ENCODE measurements at regions not wholly inside any gene's neighbourhood (a gene's known extent, or its start where the extent isn't known, plus 50 kb on each side); places are given as distances from the start of the nearest gene placed in this dataset.

DNA sequence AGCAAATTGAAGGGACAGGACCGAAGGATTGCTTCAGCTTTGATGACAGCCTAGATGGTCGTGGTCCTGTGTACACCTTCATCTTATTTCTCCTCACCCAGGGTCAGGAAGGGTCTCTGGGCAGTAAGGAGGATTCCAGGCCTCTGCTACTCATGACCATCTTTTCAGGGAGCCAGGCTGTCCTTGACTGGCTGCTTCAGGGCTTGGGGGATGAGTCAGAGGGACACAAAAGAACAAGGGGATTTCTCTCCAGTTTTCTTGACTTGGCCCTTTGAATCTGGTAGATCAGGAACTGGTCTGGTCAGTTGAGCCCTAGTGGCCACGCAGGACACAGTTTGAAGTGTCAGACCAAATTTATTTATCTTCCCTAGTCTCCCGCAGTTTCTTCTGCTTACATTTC is 402.1 kb upstream of the CHD6 start:
- Histone ChIP-seq H3K27ac (ENCODE audit: low read depth) (no peak overlapping the region), H4K20me1 (replicated peaks; ENCODE audit: insufficient read depth) (no peaks in the 10 kb centered on the region), H3K27me3 (ENCODE audit: insufficient read depth) (no peaks in the 10 kb centered on the region), H2AFZ (no peak overlapping the region), H3K9me2 (ENCODE audit: insufficient read depth) (no peaks in the 10 kb centered on the region), H3F3A (replicated peaks; ENCODE audit: low read depth) (no peaks in the 10 kb centered on the region), H3K36me3 (ENCODE audit: insufficient read depth) (peaks cover 8% of the 10 kb centered on the region), H3K79me2 (replicated peaks; ENCODE audit: insufficient read depth) (no peaks in the 10 kb centered on the region), H3K4me1 (ENCODE audit: insufficient read depth) (no peaks in the 10 kb centered on the region), H3K4me2 (no peak overlapping the region), H3K4me3 (no peak overlapping the region)
- no peaks in the 10 kb centered on the region for H3K4me1 Mint-ChIP-seq
- H3K4me3 Mint-ChIP-seq = no peak overlapping the region
- no peak for TF ChIP-seq NANOG (IDR thresholded peaks at IDR 0.05; ENCODE audit: borderline replicate concordance)
- no peak for TF ChIP-seq STAT1 (IDR thresholded peaks at IDR 0.05; ENCODE audit: unreplicated experiment)
- no peak for TF ChIP-seq CREB1 (CRISPR knock-in tag; IDR thresholded peaks at IDR 0.05; ENCODE audit: low read depth)
- TF ChIP-seq, protein P1, sequence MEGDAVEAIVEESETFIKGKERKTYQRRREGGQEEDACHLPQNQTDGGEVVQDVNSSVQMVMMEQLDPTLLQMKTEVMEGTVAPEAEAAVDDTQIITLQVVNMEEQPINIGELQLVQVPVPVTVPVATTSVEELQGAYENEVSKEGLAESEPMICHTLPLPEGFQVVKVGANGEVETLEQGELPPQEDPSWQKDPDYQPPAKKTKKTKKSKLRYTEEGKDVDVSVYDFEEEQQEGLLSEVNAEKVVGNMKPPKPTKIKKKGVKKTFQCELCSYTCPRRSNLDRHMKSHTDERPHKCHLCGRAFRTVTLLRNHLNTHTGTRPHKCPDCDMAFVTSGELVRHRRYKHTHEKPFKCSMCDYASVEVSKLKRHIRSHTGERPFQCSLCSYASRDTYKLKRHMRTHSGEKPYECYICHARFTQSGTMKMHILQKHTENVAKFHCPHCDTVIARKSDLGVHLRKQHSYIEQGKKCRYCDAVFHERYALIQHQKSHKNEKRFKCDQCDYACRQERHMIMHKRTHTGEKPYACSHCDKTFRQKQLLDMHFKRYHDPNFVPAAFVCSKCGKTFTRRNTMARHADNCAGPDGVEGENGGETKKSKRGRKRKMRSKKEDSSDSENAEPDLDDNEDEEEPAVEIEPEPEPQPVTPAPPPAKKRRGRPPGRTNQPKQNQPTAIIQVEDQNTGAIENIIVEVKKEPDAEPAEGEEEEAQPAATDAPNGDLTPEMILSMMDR (conservative IDR thresholded peaks at IDR 0.05; ENCODE audit: low read depth in 2 of 2) = no peak
- no peak for TF ChIP-seq JUNB (IDR thresholded peaks at IDR 0.05; ENCODE audit: unreplicated experiment)
- TF ChIP-seq, protein P2, sequence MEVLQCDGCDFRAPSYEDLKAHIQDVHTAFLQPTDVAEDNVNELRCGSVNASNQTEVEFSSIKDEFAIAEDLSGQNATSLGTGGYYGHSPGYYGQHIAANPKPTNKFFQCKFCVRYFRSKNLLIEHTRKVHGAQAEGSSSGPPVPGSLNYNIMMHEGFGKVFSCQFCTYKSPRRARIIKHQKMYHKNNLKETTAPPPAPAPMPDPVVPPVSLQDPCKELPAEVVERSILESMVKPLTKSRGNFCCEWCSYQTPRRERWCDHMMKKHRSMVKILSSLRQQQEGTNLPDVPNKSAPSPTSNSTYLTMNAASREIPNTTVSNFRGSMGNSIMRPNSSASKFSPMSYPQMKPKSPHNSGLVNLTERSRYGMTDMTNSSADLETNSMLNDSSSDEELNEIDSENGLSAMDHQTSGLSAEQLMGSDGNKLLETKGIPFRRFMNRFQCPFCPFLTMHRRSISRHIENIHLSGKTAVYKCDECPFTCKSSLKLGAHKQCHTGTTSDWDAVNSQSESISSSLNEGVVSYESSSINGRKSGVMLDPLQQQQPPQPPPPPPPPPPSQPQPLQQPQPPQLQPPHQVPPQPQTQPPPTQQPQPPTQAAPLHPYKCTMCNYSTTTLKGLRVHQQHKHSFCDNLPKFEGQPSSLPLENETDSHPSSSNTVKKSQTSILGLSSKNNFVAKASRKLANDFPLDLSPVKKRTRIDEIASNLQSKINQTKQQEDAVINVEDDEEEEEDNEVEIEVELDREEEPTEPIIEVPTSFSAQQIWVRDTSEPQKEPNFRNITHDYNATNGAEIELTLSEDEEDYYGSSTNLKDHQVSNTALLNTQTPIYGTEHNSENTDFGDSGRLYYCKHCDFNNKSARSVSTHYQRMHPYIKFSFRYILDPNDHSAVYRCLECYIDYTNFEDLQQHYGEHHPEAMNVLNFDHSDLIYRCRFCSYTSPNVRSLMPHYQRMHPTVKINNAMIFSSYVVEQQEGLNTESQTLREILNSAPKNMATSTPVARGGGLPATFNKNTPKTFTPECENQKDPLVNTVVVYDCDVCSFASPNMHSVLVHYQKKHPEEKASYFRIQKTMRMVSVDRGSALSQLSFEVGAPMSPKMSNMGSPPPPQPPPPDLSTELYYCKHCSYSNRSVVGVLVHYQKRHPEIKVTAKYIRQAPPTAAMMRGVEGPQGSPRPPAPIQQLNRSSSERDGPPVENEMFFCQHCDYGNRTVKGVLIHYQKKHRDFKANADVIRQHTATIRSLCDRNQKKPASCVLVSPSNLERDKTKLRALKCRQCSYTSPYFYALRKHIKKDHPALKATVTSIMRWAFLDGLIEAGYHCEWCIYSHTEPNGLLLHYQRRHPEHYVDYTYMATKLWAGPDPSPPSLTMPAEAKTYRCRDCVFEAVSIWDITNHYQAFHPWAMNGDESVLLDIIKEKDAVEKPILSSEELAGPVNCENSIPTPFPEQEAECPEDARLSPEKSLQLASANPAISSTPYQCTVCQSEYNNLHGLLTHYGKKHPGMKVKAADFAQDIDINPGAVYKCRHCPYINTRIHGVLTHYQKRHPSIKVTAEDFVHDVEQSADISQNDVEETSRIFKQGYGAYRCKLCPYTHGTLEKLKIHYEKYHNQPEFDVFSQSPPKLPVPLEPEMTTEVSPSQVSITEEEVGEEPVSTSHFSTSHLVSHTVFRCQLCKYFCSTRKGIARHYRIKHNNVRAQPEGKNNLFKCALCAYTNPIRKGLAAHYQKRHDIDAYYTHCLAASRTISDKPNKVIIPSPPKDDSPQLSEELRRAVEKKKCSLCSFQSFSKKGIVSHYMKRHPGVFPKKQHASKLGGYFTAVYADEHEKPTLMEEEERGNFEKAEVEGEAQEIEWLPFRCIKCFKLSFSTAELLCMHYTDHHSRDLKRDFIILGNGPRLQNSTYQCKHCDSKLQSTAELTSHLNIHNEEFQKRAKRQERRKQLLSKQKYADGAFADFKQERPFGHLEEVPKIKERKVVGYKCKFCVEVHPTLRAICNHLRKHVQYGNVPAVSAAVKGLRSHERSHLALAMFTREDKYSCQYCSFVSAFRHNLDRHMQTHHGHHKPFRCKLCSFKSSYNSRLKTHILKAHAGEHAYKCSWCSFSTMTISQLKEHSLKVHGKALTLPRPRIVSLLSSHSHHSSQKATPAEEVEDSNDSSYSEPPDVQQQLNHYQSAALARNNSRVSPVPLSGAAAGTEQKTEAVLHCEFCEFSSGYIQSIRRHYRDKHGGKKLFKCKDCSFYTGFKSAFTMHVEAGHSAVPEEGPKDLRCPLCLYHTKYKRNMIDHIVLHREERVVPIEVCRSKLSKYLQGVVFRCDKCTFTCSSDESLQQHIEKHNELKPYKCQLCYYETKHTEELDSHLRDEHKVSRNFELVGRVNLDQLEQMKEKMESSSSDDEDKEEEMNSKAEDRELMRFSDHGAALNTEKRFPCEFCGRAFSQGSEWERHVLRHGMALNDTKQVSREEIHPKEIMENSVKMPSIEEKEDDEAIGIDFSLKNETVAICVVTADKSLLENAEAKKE (CRISPR knock-in tag; IDR thresholded peaks at IDR 0.05) = no peak
- TF ChIP-seq EZH2 (IDR thresholded peaks at IDR 0.05; ENCODE audit: low read depth, unreplicated experiment) = no peak
- TF ChIP-seq, protein P3, sequence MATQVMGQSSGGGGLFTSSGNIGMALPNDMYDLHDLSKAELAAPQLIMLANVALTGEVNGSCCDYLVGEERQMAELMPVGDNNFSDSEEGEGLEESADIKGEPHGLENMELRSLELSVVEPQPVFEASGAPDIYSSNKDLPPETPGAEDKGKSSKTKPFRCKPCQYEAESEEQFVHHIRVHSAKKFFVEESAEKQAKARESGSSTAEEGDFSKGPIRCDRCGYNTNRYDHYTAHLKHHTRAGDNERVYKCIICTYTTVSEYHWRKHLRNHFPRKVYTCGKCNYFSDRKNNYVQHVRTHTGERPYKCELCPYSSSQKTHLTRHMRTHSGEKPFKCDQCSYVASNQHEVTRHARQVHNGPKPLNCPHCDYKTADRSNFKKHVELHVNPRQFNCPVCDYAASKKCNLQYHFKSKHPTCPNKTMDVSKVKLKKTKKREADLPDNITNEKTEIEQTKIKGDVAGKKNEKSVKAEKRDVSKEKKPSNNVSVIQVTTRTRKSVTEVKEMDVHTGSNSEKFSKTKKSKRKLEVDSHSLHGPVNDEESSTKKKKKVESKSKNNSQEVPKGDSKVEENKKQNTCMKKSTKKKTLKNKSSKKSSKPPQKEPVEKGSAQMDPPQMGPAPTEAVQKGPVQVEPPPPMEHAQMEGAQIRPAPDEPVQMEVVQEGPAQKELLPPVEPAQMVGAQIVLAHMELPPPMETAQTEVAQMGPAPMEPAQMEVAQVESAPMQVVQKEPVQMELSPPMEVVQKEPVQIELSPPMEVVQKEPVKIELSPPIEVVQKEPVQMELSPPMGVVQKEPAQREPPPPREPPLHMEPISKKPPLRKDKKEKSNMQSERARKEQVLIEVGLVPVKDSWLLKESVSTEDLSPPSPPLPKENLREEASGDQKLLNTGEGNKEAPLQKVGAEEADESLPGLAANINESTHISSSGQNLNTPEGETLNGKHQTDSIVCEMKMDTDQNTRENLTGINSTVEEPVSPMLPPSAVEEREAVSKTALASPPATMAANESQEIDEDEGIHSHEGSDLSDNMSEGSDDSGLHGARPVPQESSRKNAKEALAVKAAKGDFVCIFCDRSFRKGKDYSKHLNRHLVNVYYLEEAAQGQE (IDR thresholded peaks at IDR 0.05; ENCODE audit: unreplicated experiment) = no peak
- no peak for TF ChIP-seq EZH2phosphoT487 (IDR thresholded peaks at IDR 0.05; ENCODE audit: unreplicated experiment)
- TF ChIP-seq, protein P4, sequence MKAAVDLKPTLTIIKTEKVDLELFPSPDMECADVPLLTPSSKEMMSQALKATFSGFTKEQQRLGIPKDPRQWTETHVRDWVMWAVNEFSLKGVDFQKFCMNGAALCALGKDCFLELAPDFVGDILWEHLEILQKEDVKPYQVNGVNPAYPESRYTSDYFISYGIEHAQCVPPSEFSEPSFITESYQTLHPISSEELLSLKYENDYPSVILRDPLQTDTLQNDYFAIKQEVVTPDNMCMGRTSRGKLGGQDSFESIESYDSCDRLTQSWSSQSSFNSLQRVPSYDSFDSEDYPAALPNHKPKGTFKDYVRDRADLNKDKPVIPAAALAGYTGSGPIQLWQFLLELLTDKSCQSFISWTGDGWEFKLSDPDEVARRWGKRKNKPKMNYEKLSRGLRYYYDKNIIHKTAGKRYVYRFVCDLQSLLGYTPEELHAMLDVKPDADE (IDR thresholded peaks at IDR 0.05) = no peak
- TF ChIP-seq POLR2AphosphoS5 (IDR thresholded peaks at IDR 0.05; ENCODE audit: low read depth) = no peak
- no peak for TF ChIP-seq ZNF331 (CRISPR knock-in tag; IDR thresholded peaks at IDR 0.05; ENCODE audit: low read depth)
- no peak for TF ChIP-seq ZNF114 (CRISPR knock-in tag; IDR thresholded peaks at IDR 0.05)
- DNase-seq (ENCODE audit: low spot score) (no peak), ATAC-seq (no peak)
- peaks cover 42% of the 10 kb centered on the region for H3K36me3 Mint-ChIP-seq (ENCODE audit: low read depth)
- H3K9me3 Mint-ChIP-seq = peaks cover 98% of the 10 kb centered on the region
- no peak overlapping the region for H3K27ac Mint-ChIP-seq
- peaks cover 5% of the 10 kb centered on the region for H3K27me3 Mint-ChIP-seq (ENCODE audit: insufficient read depth, low read depth, poor library complexity)
